ENCODE measurements at regions not wholly inside any gene's neighbourhood (a gene's known extent, or its start where the extent isn't known, plus 50 kb on each side); places are given as distances from the start of the nearest gene placed in this dataset.

- Histone ChIP-seq H3K4me3 (ENCODE audit: low read depth in 1 of 3, low read length in 3 of 3) (no peak overlapping the region), H3K9me3 (ENCODE audit: control insufficient read depth in 2 of 2, insufficient read depth in 1 of 2, low read depth in 1 of 2, low read length in 1 of 2) (no peaks in the 10 kb centered on the region), H3K4me1 (ENCODE audit: control insufficient read depth in 3 of 3, insufficient read depth in 2 of 3, low read depth in 1 of 3, low read length in 2 of 3) (no peaks in the 10 kb centered on the region), H3K36me3 (ENCODE audit: control insufficient read depth in 3 of 3, insufficient read depth in 2 of 3, low read depth in 1 of 3, low read length in 3 of 3) (no peaks in the 10 kb centered on the region), H3K27me3 (ENCODE audit: control insufficient read depth in 3 of 3, insufficient read depth in 3 of 3, low read length in 3 of 3) (no peaks in the 10 kb centered on the region), H3K27ac (ENCODE audit: low read depth in 1 of 3, low read length in 2 of 3) (no peak overlapping the region)
- DNase-seq (no peak), FAIRE-seq (no peak)
- WGBS, 3 donors, result 69 to 88% (median 82%) methylated on average over 6 of the region's 6 CpGs
Measured at GRCh38 chr12:94716339-94716738, 66.0 kb upstream of the TMCC3 start.

- Histone ChIP-seq H3K4me3 (ENCODE audit: low read depth in 1 of 3, low read length in 3 of 3) (no peak overlapping the region), H3K4me1 (ENCODE audit: control insufficient read depth in 3 of 3, insufficient read depth in 2 of 3, low read depth in 1 of 3, low read length in 2 of 3) (no peaks in the 10 kb centered on the region), H3K27me3 (ENCODE audit: control insufficient read depth in 3 of 3, insufficient read depth in 3 of 3, low read length in 3 of 3) (no peaks in the 10 kb centered on the region), H3K9me3 (ENCODE audit: control insufficient read depth in 2 of 2, insufficient read depth in 1 of 2, low read depth in 1 of 2, low read length in 1 of 2) (no peaks in the 10 kb centered on the region), H3K36me3 (ENCODE audit: control insufficient read depth in 3 of 3, insufficient read depth in 2 of 3, low read depth in 1 of 3, low read length in 3 of 3) (no peaks in the 10 kb centered on the region), H3K27ac (ENCODE audit: low read depth in 1 of 3, low read length in 2 of 3) (no peak overlapping the region)
- WGBS, 3 donors, result 80 to 86% (median 82%) methylated on average over 6 of the region's 6 CpGs
- no peak for FAIRE-seq
- DNase-seq, result no peak
Measured at GRCh38 chr12:94714378-94715114, 64.2 kb upstream of the TMCC3 start.

- no peaks in the 10 kb centered on the region for H3K4me1 ChIP-seq (ENCODE audit: control insufficient read depth in 3 of 3, insufficient read depth in 2 of 3, low read depth in 1 of 3, low read length in 2 of 3)
- DNase-seq, result no peak
Measured at GRCh38 chr12:94712815-94713515, 62.6 kb upstream of the TMCC3 start.

GRCh38 chr12:94710933-94711332, 60.6 kb upstream of the TMCC3 start:
- DNase-seq, result peak; percentile 23 to 28
- no peaks in the 10 kb centered on the region for H3K36me3 ChIP-seq (ENCODE audit: control insufficient read depth in 3 of 3, insufficient read depth in 2 of 3, low read depth in 1 of 3, low read length in 3 of 3)
- WGBS, 3 donors, result 47 to 71% (median 62%) methylated on average over 3 of the region's 3 CpGs

More at GRCh38 chr12:94712815-94713515, 62.6 kb upstream of the TMCC3 start:
- WGBS, 3 donors, result 74 to 85% (median 83%) methylated on average over 7 of the region's 7 CpGs
- no peaks in the 10 kb centered on the region for H3K36me3 ChIP-seq (ENCODE audit: control insufficient read depth in 3 of 3, insufficient read depth in 2 of 3, low read depth in 1 of 3, low read length in 3 of 3)
- H3K27ac ChIP-seq (ENCODE audit: low read depth in 1 of 3, low read length in 2 of 3), result no peak overlapping the region
- no peaks in the 10 kb centered on the region for H3K9me3 ChIP-seq (ENCODE audit: control insufficient read depth in 2 of 2, insufficient read depth in 1 of 2, low read depth in 1 of 2, low read length in 1 of 2)
- no peak for FAIRE-seq
- H3K4me3 ChIP-seq (ENCODE audit: low read depth in 1 of 3, low read length in 3 of 3), result no peak overlapping the region
- H3K27me3 ChIP-seq (ENCODE audit: control insufficient read depth in 3 of 3, insufficient read depth in 3 of 3, low read length in 3 of 3), result no peaks in the 10 kb centered on the region

DNA sequence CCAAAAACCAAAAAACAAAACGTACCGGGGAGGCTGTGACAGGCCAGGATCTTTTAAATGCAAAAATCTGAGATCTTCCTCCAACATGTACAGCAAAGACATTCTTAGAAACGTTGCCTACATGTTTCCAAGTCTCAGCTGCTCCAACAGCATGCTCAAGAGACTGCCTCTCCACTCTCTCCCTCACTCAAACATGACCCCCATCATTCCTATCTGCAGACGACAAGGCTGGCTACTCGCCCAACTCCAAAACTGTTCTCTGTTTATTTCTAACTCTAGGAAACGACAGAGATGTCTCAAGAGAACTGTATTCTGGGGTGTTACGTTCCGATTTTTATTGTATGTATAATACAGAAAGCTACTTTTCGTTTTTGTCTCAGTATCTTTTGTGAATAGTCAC, 57.5 kb upstream of the TMCC3 start:
- FAIRE-seq (no peak), DNase-seq (peak in 1 of 2 donors; percentile 40)
- 59 to 75% (median 72%) methylated on average over 9 of the region's 9 CpGs for WGBS, 3 donors
- peak overlapping the region in 1 of 3 donors; percentile 30 for H3K27ac ChIP-seq (ENCODE audit: low read depth in 1 of 3, low read length in 2 of 3)
- no peaks in the 10 kb centered on the region for H3K27me3 ChIP-seq (ENCODE audit: control insufficient read depth in 3 of 3, insufficient read depth in 3 of 3, low read length in 3 of 3)
- no peak overlapping the region for H3K4me3 ChIP-seq (ENCODE audit: low read depth in 1 of 3, low read length in 3 of 3)
- H3K4me1 ChIP-seq (ENCODE audit: control insufficient read depth in 3 of 3, insufficient read depth in 2 of 3, low read depth in 1 of 3, low read length in 2 of 3), result peaks cover 0 to 8% (median 0%) of the 10 kb centered on the region in 3 donors
- no peaks in the 10 kb centered on the region for H3K36me3 ChIP-seq (ENCODE audit: control insufficient read depth in 3 of 3, insufficient read depth in 2 of 3, low read depth in 1 of 3, low read length in 3 of 3)
- H3K9me3 ChIP-seq (ENCODE audit: control insufficient read depth in 2 of 2, insufficient read depth in 1 of 2, low read depth in 1 of 2, low read length in 1 of 2), result no peaks in the 10 kb centered on the region

More at GRCh38 chr12:94710933-94711332, 60.6 kb upstream of the TMCC3 start:
- no peak overlapping the region for H3K27ac ChIP-seq (ENCODE audit: low read depth in 1 of 3, low read length in 2 of 3)
- FAIRE-seq, result no peak
- peaks cover 0 to 2% (median 0%) of the 10 kb centered on the region in 3 donors for H3K4me1 ChIP-seq (ENCODE audit: control insufficient read depth in 3 of 3, insufficient read depth in 2 of 3, low read depth in 1 of 3, low read length in 2 of 3)
- no peaks in the 10 kb centered on the region for H3K9me3 ChIP-seq (ENCODE audit: control insufficient read depth in 2 of 2, insufficient read depth in 1 of 2, low read depth in 1 of 2, low read length in 1 of 2)
- no peaks in the 10 kb centered on the region for H3K27me3 ChIP-seq (ENCODE audit: control insufficient read depth in 3 of 3, insufficient read depth in 3 of 3, low read length in 3 of 3)
- H3K4me3 ChIP-seq (ENCODE audit: low read depth in 1 of 3, low read length in 3 of 3), result no peak overlapping the region

GRCh38 chr12:94707036-94707435, 56.7 kb upstream of the TMCC3 start:
- Histone ChIP-seq H3K27ac (ENCODE audit: low read depth in 1 of 3, low read length in 2 of 3) (no peak overlapping the region), H3K4me1 (ENCODE audit: control insufficient read depth in 3 of 3, insufficient read depth in 2 of 3, low read depth in 1 of 3, low read length in 2 of 3) (peaks cover 0 to 8% (median 0%) of the 10 kb centered on the region in 3 donors), H3K9me3 (ENCODE audit: control insufficient read depth in 2 of 2, insufficient read depth in 1 of 2, low read depth in 1 of 2, low read length in 1 of 2) (no peaks in the 10 kb centered on the region), H3K36me3 (ENCODE audit: control insufficient read depth in 3 of 3, insufficient read depth in 2 of 3, low read depth in 1 of 3, low read length in 3 of 3) (no peaks in the 10 kb centered on the region), H3K27me3 (ENCODE audit: control insufficient read depth in 3 of 3, insufficient read depth in 3 of 3, low read length in 3 of 3) (no peaks in the 10 kb centered on the region), H3K4me3 (ENCODE audit: low read depth in 1 of 3, low read length in 3 of 3) (no peak overlapping the region)
- DNase-seq (no peak), FAIRE-seq (no peak)
- WGBS, 3 donors, result 78 to 96% (median 89%) methylated on average over 3 of the region's 3 CpGs

DNA sequence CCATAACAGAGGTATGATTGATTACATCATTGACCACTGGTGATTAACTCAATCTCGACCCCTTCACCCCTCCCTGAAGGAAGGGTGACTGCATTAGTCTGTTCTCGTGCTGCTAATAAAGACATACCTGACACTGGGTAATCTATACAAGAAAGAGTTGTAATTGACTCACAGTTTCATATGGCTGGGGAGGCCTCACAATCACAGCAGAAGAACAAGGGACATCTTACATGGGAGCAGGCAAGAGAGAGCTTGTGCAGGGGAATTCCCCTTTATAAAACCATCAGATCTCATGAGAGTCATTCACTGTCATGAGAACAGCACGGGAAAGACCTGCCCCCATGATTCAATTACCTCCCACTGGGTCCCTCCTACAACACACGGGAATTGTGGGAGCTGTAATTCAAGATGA, 55.9 kb upstream of the TMCC3 start:
- Histone ChIP-seq H3K4me1 (ENCODE audit: control insufficient read depth in 3 of 3, insufficient read depth in 2 of 3, low read depth in 1 of 3, low read length in 2 of 3) (peaks cover 0 to 8% (median 0%) of the 10 kb centered on the region in 3 donors), H3K4me3 (ENCODE audit: low read depth in 1 of 3, low read length in 3 of 3) (no peak overlapping the region), H3K27ac (ENCODE audit: low read depth in 1 of 3, low read length in 2 of 3) (no peak overlapping the region), H3K9me3 (ENCODE audit: control insufficient read depth in 2 of 2, insufficient read depth in 1 of 2, low read depth in 1 of 2, low read length in 1 of 2) (no peaks in the 10 kb centered on the region), H3K36me3 (ENCODE audit: control insufficient read depth in 3 of 3, insufficient read depth in 2 of 3, low read depth in 1 of 3, low read length in 3 of 3) (no peaks in the 10 kb centered on the region), H3K27me3 (ENCODE audit: control insufficient read depth in 3 of 3, insufficient read depth in 3 of 3, low read length in 3 of 3) (no peaks in the 10 kb centered on the region)
- FAIRE-seq (no peak), DNase-seq (no peak)
- WGBS, 3 donors, result 25 to 38% (median 28%) methylated on average over 4 of the region's 4 CpGs

- no peak for FAIRE-seq
- 94 to 97% (median 96%) methylated on average over 4 of the region's 4 CpGs for WGBS, 3 donors
- no peaks in the 10 kb centered on the region for H3K36me3 ChIP-seq (ENCODE audit: control insufficient read depth in 3 of 3, insufficient read depth in 2 of 3, low read depth in 1 of 3, low read length in 3 of 3)
- H3K27me3 ChIP-seq (ENCODE audit: control insufficient read depth in 3 of 3, insufficient read depth in 3 of 3, low read length in 3 of 3), result no peaks in the 10 kb centered on the region
- peaks cover 0 to 8% (median 0%) of the 10 kb centered on the region in 3 donors for H3K4me1 ChIP-seq (ENCODE audit: control insufficient read depth in 3 of 3, insufficient read depth in 2 of 3, low read depth in 1 of 3, low read length in 2 of 3)
- no peak for DNase-seq
- H3K4me3 ChIP-seq (ENCODE audit: low read depth in 1 of 3, low read length in 3 of 3), result no peak overlapping the region
- H3K27ac ChIP-seq (ENCODE audit: low read depth in 1 of 3, low read length in 2 of 3), result no peak overlapping the region
- no peaks in the 10 kb centered on the region for H3K9me3 ChIP-seq (ENCODE audit: control insufficient read depth in 2 of 2, insufficient read depth in 1 of 2, low read depth in 1 of 2, low read length in 1 of 2)
Measured at GRCh38 chr12:94705676-94706075, 55.3 kb upstream of the TMCC3 start.

All from small intestine (tissue), 7 donors.